GM18499 (cell line): ENCODE measurements at regions not wholly inside any gene's neighbourhood (a gene's known extent, or its start where the extent isn't known, plus 50 kb on each side); places are given as distances from the start of the nearest gene placed in this dataset.

Source experiments
- ATAC-seq: cut with Tn5 transposase; IDR thresholded peaks from one replicate; pipeline ENCODE4 v1.9.1; 2021; ENCODE audit warnings: moderate number of reproducible peaks; ENCODE audit not compliant: insufficient read depth, unreplicated experiment

DNA sequence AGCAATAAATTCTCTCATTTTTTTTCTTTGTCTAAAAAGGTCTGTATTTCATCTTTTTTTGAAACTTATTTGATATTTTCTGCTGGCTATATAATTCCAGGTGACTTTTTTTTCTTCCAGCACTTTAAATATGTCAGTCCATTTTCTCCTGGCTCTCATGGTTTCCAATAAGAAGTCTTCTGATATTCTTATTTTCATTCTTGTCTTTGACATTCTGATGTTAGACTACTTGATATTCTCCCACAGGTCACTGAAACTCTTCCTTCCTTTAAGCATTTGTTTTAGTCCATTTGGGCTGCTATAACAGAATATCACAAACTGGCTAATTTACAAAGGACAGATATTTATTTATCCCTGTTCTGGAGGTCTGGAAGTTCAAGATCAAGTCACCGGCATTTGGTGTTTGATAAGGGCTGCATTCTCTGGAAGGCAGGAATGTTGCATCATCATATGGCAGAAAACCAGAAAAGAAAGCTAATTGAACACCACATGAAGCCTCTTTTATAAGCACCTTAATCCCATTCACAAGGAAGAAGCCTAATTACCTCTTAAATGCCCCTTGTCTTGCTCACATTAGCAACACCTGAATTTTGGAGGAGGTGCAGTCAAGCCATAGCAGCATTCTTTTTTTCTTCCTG lies 242.1 kb upstream of the TNRC6C start:
- ATAC-seq, result no peak

DNA sequence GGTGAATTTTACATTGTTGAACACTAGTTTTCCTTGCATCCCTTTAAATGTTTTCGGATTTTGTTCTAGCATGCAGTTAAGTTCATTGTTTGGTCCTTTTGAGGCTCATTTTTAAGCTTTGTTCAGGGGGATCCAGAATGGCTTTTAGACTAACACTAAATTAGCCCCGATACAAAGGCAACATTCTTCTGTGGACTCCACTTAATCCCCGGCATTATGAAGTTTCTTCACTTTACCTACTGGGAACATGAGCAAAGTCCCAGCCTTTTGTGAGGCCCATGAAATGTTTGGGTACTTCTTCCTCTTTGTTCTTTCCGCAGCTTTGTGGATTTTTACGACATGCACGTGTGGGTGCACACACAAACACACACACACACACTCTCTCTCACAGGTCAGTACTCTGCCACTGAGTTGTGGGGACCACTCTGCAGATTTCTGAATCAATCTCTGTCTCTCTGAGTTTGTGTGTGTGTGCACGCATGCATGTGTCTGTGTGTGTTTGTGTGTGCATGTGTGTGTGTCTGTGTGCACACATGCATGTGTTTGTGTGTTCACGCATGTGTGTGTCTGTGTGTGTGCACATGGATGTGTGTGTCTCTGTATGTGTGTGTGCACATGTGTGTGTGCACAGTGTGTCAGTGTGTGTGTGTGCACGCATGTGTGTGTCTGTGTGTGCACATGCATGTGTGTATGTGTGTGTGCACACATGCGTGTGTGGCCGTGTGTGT lies 240.4 kb upstream of the TNRC6C start:
- no peak for ATAC-seq

DNA sequence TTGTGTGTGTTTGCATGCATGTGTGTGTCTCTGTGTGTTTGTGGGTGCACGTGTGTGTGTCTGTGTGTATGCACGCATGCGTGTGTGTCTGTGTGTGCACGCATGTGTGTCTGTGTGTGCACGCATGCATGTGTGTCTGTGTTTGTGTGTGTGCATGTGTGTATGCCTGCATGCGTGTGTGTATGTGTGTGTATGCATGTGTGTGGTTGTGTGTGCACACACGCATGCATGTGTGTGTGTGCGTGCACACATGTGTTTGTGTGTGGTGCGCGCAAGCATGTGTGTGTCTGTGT lies 239.9 kb upstream of the TNRC6C start:
- ATAC-seq, result no peak

DNA sequence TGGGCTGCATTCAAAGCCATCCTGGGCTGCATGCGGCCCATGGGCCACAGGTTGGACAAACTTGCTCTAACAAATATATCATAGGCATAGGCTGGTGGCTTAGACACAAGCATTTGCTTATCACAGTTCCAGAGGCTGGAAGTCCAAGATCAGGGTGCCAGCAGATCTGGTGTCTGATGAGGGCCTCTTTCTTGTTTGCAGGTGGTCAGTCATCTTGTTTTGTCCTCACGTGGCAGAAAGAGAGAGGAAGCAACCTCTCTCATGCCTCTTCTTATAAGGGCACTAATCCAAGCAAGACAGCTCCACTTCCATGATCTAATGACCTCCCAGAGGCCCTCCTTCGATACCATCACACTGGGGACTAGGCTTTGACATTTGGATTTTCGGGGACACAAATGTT lies 238.7 kb upstream of the TNRC6C start:
- ATAC-seq, result no peak

DNA sequence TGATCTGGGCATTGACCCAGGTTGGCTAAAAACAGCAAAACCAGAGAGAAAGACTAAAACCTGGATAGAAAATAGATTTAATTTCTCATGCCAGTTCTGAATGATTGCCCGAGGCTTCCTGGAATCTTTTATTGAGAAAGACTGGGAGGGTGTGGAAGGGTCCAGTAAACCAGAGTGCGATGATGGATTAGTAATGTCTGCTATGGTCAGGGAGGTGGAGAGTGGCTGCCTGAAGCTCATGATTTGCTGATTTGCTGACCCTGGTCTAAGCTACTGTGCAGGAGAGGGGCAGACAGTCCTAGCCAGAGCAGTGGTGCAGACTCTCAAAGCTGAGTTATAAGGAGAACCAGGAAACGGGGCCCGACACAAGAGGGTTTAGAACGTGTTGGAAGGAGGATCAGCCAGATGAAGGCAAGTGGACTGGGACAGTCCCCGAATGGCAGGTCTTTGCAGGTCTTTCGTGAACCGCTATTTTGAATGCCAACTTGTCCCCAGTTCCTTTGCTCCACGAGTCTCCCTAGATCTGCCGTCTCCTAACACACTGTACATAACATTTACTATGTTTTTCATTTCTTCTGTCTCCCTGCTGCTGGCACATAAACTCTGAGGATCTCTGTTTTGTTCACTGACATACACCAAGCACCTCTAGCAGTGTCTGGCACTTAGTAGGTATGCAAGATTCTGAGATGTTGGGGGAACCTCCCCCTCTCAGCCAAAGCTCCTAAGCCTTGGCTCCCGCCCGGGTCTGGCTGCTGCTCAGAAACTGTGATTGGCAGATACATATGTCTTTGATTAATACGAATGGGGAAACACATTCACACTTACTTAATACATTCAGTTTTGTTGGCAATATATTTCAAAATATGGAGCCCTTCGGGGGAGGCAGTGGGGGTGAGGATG lies 237.3 kb upstream of the TNRC6C start:
- no peak for ATAC-seq

DNA sequence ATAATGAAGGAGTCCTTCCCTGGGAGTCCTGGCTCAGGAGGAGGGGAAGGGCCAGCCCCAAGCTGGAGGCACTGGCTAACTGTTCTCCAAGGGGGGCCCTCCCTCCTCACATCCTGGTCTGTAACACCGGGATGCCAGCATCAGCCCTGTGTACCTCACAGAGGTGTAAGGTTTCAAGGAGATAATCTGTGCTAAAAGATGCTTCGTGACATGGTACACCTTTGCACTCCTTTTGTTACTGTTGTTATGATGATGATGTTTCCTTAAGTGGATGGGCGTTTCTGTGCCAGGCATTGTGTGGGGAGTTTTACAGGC lies 236.7 kb upstream of the TNRC6C start:
- ATAC-seq, result no peak

DNA sequence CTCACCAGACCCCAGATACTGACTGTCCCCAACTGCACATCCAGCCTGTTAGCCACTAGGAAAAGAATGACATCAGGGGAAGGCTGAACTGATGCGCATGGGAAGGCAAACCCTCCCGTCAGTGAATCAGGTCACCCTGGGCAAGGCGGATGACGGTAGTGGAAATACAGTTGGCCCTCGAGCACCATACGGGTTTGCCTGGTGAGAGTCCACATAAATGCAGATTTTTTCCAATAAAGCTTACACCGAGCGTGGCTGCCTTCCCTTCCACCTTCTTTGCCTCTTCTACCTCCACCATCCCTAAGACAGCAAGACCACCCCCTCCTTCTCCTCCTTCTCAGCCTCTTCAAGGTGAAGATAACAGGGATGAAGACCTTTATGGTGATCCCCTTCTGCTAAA lies 236.1 kb upstream of the TNRC6C start:
- ATAC-seq, result no peak

DNA sequence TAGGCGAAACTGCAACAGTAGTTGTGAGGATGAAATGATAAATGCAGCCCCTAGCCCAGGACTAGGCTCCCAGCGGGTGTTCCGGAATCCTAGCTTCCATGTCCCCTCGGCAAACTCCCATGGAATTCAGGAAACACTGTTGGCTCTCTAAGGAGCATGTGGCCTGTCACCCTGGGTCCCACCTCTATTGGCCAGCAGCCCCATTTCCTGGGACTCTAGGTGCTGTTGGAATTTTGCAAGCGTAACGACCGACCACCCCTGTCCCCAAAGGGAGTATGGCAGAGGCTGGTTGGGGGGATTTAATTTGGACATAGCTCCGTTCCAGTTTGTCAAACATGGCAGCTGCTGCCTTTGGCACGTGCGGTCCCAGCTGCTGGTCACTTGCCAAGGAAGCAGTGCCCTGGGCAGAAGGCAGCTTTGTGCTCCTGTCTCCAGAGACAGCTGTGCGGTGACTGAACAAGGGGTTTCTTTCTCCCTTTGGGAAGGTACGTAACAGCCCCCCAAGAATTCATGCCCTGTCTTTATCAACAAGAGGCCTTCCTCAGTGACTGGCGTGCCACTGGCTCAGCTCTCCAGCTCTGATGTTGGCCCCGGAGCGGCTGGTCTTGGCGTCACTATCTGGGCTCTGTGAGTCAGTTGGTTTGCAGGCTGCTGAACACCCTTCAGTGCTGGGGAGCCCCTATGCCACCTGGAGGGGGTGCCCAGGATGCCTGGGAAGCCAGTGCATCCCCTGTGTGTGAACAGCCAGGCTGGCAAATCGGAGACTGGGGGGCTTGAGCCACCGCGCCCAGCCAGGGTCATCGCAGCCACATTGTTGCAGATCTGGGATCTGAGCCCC lies 235.2 kb upstream of the TNRC6C start:
- ATAC-seq, result no peak

DNA sequence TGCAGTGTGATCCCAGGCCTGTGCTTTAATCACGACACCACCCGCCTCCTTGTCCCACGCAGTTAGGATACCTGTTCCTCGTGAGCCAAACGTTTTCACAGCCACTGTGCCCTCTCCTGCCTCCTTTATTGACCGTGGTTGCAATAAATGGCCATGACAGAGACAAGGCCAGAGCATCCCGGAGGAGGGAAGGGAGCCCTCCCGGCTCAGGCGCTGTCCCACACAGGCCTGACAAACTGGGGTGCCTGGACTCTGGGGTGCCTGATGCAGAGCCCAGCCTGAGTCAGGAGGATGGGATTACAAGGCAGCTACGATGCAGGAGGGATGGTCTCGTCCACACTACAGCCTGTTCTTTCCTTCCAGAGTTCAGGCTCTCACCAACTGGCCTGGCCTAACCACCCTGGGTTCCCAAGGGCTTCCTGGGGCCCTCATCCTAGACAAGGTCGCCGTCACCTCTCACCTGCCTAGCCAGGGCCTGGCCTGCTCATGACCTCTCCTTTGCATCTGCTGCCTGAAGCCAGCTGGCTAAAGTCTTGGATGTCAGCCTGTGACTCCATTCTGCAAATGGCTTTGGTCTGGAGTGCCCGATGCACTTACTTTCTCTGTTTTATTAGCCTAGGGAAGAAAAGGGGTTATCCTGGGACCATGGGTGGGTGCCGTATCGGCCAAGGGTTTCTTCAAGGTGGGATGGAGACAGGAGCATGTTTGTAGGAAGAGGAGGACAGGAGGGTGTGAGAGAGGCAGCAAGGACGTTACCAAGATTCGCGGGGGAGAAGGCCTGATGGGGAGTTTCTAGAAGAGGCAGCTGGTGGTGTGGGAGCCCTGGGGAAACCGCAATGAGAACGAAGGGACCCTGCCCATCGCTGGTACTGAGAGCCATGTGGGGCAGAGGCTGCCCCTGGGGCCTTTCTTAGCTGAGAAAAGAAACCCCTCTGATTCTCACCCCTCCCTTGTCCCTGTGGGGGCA lies 234.3 kb upstream of the TNRC6C start:
- no peak for ATAC-seq

DNA sequence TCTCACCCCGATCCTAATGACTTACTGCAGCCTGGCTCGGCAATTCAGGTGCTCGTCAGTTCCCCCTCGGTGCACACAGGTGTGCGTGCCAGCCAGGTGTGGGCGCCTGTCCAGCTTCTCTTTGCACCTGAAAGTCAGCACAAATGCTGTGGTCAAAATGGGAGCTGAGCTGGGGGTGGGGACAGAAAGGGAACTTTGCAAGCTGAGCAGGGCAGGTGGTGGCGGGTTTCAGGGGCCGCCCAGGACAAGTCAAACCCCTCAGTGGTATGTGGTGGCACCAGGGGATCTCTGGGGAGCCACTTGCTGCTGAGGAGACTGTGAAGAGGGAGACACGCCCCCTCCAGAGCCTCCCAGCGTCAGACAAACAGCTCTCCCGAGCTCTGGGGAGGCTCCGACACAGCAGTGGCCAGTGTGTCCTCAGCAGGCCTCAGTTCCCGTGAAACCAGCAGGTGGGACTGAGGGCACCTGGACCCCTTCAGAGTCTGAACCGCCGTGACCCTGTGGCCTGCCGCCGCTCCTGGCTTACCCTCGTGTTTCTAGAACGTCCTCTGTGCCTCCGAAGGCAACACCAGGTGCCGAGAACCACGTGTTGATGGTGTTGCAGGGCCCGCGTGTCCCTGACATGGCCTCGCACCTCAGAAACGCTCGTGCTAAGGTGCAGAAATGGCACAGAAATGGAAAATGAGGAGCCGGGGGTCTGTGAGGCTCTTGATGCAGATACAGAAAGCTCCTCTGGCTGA lies 233.5 kb upstream of the TNRC6C start:
- ATAC-seq, result no peak

DNA sequence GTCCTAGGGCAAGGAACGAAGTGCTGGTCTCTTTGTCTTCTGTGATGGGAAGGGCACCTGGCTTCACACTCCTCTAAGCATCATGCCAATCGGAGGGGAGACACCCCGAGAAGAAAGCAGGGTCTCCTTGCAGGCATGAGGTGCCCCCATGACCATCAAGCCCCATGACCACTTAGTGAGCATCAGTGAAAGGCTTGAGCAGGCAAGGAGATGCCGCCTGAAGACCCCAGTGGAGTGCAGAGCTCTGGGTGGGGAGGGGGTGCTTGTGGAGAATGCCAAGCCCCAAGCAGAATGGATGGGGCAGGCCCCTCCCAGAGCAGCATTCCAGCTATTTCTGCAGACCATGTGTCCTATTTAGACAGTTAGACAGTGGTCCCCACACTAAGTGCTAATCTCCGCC lies 232.7 kb upstream of the TNRC6C start:
- ATAC-seq, result no peak

DNA sequence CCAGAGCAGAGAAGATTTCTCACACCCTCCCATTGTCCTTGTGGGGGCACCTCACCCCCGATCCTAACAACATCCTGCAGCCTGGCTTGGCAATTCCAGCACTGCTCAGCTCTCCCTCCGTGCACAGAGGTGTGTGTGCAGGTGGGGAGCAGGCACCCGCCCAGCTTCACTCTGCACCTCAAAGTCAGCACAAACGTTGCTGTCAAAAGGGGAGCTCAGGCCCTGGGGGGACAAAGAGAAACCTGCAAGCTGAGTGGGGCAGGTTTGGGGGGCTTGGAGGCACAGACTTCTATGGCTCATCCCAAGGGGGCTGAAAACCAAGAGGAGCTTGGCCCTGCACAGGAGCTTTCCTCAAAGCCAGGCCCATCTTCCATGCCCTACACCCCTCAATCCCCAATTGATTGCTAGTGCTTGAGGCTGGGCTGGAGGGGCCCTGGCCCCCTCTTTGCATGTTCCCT lies 231.9 kb upstream of the TNRC6C start:
- ATAC-seq, result no peak

DNA sequence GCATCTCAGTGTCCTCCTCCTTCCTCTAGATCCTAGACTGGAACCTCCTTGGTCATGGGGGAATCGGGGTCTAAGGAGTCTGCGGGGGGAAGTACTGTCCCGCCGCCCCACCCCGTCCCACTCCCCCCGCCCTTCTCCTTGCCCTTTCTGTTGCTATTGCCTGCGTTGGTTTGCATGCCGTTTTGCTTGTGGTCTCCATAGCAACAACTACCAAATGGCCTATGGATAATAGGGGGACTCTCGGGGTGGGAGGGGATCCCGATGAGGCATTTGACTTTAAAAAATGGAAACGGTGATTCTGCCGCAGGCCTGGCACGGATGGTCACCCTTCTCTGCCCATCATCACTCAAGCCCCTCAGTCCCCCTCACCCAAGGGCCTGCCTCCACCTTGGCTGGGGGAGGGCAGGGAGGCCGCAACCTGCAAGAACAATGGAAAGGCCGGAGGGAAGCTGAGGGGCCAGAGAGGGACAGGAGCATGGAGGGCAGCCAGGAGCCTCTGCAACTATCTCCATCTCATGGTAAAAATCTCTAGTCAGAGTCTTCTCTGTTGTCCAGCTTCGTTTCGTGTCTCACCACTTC lies 231.4 kb upstream of the TNRC6C start:
- no peak for ATAC-seq

DNA sequence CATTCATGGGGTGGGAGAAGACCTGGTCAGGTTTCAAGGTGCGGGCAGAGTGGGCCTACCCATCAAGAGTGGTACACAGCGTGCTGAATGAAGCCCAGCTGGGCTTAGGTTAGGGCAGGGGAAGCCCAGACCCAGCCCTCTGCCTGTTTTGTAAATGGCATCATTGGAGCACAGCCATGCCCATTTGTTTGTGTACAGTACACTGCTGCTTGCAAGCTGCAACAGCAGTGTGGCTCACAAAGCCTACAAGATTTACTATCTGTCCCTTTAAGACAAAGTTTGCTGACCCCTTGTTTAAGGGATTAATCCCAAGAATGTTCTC lies 230.1 kb upstream of the TNRC6C start:
- no peak for ATAC-seq

DNA sequence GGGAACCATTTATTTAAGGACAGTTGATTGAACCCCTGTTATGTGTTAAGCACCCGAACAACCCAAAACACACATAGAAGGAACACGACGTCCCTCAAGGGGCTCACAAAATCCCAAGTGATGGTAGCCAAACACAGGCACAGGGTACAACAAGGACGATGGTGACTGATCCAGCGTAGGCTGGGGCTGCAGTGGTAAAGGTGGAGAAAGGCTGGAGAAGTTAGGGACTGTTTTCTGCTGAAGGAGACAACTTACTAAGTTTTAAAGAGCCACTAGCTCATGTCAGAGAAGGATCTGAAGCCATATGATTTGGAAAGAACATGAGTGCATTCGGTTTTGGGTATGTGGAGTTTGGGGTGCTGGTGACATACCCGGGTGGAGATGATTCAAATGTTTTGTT lies 229.6 kb upstream of the TNRC6C start:
- no peak for ATAC-seq

DNA sequence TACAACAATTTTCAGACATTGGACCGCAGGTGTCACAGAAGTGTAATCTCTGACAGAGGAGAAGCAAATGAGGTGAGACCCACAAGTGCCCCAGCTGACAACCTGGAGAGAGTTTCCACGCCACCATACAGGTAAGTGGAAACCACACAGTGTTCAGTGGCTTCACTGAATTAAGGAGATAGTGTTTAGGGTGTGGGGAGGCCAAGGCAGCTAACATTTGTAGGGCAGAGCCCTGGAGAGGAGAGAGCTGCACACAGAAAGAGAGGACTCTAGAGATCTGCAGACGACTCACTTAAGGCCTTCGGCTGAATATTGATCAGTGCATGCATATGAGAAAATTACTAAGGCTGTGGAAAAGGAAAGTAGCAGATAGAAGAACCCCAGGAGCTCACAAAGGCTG lies 228.9 kb upstream of the TNRC6C start:
- ATAC-seq, result no peak

DNA sequence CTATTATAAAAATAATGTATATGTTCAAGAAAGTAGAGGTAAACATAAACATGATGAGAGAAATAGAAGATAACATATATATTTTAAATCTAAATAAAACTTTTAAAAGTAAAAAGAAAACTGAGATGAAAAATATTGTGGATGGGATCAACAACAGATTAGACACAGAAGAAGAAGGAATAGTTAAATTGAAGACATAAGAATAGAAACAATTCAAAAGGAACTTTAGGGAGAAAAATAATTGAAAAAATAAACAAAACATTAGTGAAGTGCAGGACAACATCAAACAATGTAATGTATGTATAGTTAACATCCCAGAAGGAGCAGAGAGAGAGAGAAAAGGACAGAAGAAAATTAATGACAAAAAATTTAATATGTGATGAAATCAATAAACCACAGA lies 228.1 kb upstream of the TNRC6C start:
- ATAC-seq, result no peak

DNA sequence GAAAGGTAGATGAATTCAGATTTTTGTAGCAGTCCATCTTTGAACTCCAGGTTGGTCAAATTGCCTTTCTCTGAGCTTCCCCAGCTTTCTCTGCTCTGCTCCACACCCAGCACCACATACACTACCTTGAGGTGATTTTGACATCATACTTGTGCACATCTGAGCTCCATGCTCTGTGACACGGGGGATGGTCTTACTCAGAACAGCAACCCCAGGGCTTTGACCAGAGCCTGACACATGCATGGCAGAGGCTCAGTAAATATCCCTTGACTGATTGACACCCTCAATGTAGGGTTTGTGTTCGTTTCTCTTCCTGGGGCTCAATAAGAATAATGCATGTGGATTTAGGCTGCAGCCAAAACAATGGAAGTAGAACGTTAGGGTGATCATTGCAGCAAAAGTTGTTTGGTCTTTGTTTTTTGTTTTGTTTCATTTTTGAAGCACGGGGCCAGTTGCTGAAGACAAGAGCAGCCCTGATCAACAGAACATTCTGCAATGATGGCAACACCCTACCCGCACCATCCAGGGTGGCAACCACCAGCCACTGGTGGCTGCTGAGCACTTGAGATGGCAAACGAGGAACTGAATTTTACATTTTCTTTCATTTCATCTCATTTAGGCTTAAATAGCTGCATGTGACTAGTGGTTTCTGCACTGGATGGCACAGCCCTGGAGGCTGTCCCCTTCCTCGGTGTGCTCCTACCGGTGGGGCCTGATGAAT lies 224.8 kb upstream of the TNRC6C start:
- no peak for ATAC-seq
